Endodermal cell (in vitro differentiated cells): ENCODE measurements at regions not wholly inside any gene's neighbourhood (a gene's known extent, or its start where the extent isn't known, plus 50 kb on each side); places are given as distances from the start of the nearest gene placed in this dataset.

Experiments
- DNase-seq: peaks from one replicate; pipeline ENCODE4 v3.0.0-alpha.2; 2017
- H3K27ac ChIP-seq: 2 replicates; pipeline ENCODE4 v1.5.1; 2013; ENCODE audit warnings: mild to moderate bottlenecking, low read depth, low read length, moderate library complexity
- H3K27me3 ChIP-seq: 2 replicates; pipeline ENCODE4 v1.6.1; 2013; ENCODE audit warnings: mild to moderate bottlenecking, low read length, moderate library complexity; ENCODE audit not compliant: insufficient read depth, control insufficient read depth, poor library complexity, severe bottlenecking
- H3K36me3 ChIP-seq: 2 replicates; pipeline ENCODE4 v1.7.0; 2013; ENCODE audit warnings: mild to moderate bottlenecking, low read length, moderate library complexity; ENCODE audit not compliant: control insufficient read depth, insufficient read depth
- H3K4me1 ChIP-seq: one replicate; pipeline ENCODE4 v1.7.0; 2013; ENCODE audit warnings: low read length; ENCODE audit not compliant: control insufficient read depth, insufficient read depth
- H3K4me3 ChIP-seq: 2 replicates; pipeline ENCODE4 v1.5.1; 2013; ENCODE audit warnings: mild to moderate bottlenecking, low read length, moderate library complexity
- H3K9ac ChIP-seq: 2 replicates; pipeline ENCODE4 v1.6.1; 2013; ENCODE audit warnings: mild to moderate bottlenecking, low read length, moderate library complexity; ENCODE audit not compliant: poor library complexity, severe bottlenecking; ENCODE audit errors: extremely low read depth
- H3K9me3 ChIP-seq: 2 replicates; pipeline ENCODE4 v1.6.1; 2013; ENCODE audit warnings: mild to moderate bottlenecking, low read length, moderate library complexity; ENCODE audit not compliant: control insufficient read depth
- H3K27ac Mint-ChIP-seq: 2 replicates; pipeline ENCODE4 v1.8.0; 2020; ENCODE audit warnings: mixed read lengths
- H3K27me3 Mint-ChIP-seq: 2 replicates; pipeline ENCODE4 v1.8.0; 2021; ENCODE audit warnings: mild to moderate bottlenecking, mixed read lengths; ENCODE audit not compliant: insufficient read depth
- H3K36me3 Mint-ChIP-seq: 2 replicates; pipeline ENCODE4 v1.8.0; 2020; ENCODE audit warnings: low read depth, mixed read lengths
- H3K4me1 Mint-ChIP-seq: 2 replicates; pipeline ENCODE4 v1.8.0; 2020; ENCODE audit warnings: mixed read lengths
- H3K4me3 Mint-ChIP-seq: 2 replicates; pipeline ENCODE4 v1.8.0; 2020; ENCODE audit warnings: mild to moderate bottlenecking, moderate library complexity, mixed read lengths
- H3K9me3 Mint-ChIP-seq: 2 replicates; pipeline ENCODE4 v1.8.0; 2020; ENCODE audit warnings: mild to moderate bottlenecking, mixed read lengths
- WGBS, 2 experiments: methylation state at CpG; one replicate each; pipeline versions ENCODE4 v1.1.5 to v1.1.7; 2013; ENCODE audit warnings: missing lambda C conversion rate in 2 of 2, mixed read lengths in 1 of 2; ENCODE audit not compliant: insufficient coverage in 1 of 2, insufficient read length in 1 of 2; 5-methylcytosine and 5-hydroxymethylcytosine counted together
- TF ChIP-seq, protein P1 (sequence below): fragments of 200-600 bp; sonication (generic); conservative IDR thresholded peaks from 2 replicates; pipeline ENCODE4 v1.5.0; 2021; ENCODE audit warnings: antibody characterized with exemption, mild to moderate bottlenecking

GRCh38 chr6:11294228-11294627 lies 61.8 kb upstream of the NEDD9 start:
- H3K27me3 ChIP-seq: no peaks in the 10 kb centered on the region
- WGBS, 2 experiments: 83% methylated on average over 1 to 3 of the region's 3 CpGs
- H3K4me1 ChIP-seq: no peaks in the 10 kb centered on the region
- H3K4me1 Mint-ChIP-seq: peaks cover 4% of the 10 kb centered on the region
- H3K27ac Mint-ChIP-seq: no peak overlapping the region
- H3K9me3 ChIP-seq: peaks cover 21% of the 10 kb centered on the region
- no peaks in the 10 kb centered on the region for H3K36me3 ChIP-seq
- H3K4me3 ChIP-seq: no peak overlapping the region
- TF ChIP-seq, protein P1, sequence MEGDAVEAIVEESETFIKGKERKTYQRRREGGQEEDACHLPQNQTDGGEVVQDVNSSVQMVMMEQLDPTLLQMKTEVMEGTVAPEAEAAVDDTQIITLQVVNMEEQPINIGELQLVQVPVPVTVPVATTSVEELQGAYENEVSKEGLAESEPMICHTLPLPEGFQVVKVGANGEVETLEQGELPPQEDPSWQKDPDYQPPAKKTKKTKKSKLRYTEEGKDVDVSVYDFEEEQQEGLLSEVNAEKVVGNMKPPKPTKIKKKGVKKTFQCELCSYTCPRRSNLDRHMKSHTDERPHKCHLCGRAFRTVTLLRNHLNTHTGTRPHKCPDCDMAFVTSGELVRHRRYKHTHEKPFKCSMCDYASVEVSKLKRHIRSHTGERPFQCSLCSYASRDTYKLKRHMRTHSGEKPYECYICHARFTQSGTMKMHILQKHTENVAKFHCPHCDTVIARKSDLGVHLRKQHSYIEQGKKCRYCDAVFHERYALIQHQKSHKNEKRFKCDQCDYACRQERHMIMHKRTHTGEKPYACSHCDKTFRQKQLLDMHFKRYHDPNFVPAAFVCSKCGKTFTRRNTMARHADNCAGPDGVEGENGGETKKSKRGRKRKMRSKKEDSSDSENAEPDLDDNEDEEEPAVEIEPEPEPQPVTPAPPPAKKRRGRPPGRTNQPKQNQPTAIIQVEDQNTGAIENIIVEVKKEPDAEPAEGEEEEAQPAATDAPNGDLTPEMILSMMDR: no peak
- H3K9me3 Mint-ChIP-seq: peaks cover 21% of the 10 kb centered on the region
- DNase-seq: no peak
- H3K9ac ChIP-seq: no peak overlapping the region
- H3K4me3 Mint-ChIP-seq: no peak overlapping the region
- H3K27ac ChIP-seq: no peak overlapping the region
- H3K36me3 Mint-ChIP-seq: no peaks in the 10 kb centered on the region
- H3K27me3 Mint-ChIP-seq: no peaks in the 10 kb centered on the region

DNA sequence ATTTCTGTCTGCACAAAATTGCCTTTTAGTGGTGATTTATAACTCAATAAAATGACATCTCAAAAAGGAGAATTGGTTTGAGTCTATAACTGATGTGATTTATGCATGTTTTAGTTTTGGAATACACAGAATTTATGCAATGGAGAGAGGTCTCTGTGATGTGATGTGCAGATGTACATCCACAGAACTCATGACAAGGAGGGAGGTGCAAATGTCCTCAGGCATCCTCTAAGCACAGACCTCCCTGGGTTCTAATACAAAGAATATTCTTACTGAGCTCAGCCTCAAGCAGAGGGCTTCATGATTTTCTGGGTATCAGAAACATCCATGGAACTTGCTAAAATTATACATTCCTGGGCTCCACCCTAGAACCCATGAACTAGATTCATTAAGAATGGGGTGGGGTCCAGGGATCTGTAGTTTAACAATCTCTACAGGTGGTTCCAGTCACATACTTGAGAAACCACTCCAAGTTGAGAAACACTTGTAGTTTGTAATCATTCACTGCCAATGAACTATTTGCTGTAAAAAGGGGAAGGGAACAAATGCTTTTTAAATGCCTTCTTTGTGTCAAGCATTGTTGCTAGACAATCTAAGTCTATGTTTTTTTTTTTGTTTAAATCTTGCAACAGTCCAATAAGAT lies 60.2 kb upstream of the NEDD9 start:
- no peaks in the 10 kb centered on the region for H3K36me3 Mint-ChIP-seq
- no peak overlapping the region for H3K4me3 ChIP-seq
- TF ChIP-seq, protein P1: no peak
- no peak overlapping the region for H3K27ac Mint-ChIP-seq
- no peaks in the 10 kb centered on the region for H3K27me3 Mint-ChIP-seq
- peaks cover 4% of the 10 kb centered on the region for H3K4me1 Mint-ChIP-seq
- no peak overlapping the region for H3K27ac ChIP-seq
- peaks cover 14% of the 10 kb centered on the region for H3K9me3 Mint-ChIP-seq
- no peaks in the 10 kb centered on the region for H3K4me1 ChIP-seq
- no peaks in the 10 kb centered on the region for H3K27me3 ChIP-seq
- H3K9me3 ChIP-seq: peaks cover 14% of the 10 kb centered on the region
- no peak overlapping the region for H3K9ac ChIP-seq
- no peaks in the 10 kb centered on the region for H3K36me3 ChIP-seq
- no peak overlapping the region for H3K4me3 Mint-ChIP-seq
- DNase-seq: no peak

- Histone ChIP-seq H3K4me1 (no peaks in the 10 kb centered on the region), H3K9ac (no peak overlapping the region), H3K27me3 (no peaks in the 10 kb centered on the region), H3K4me3 (no peak overlapping the region), H3K27ac (no peak overlapping the region), H3K36me3 (no peaks in the 10 kb centered on the region), H3K9me3 (peaks cover 14% of the 10 kb centered on the region)
- H3K4me3 Mint-ChIP-seq: no peak overlapping the region
- H3K4me1 Mint-ChIP-seq: no peaks in the 10 kb centered on the region
- TF ChIP-seq, protein P1: no peak
- H3K36me3 Mint-ChIP-seq: no peaks in the 10 kb centered on the region
- no peaks in the 10 kb centered on the region for H3K27me3 Mint-ChIP-seq
- 94 to 96% methylated on average over 4 of the region's 4 CpGs for WGBS, 2 experiments
- peaks cover 14% of the 10 kb centered on the region for H3K9me3 Mint-ChIP-seq
- DNase-seq: no peak
- no peak overlapping the region for H3K27ac Mint-ChIP-seq
These were observed 59.6 kb upstream of the NEDD9 start for GRCh38 chr6:11292091-11292490.
